Cardiac fibroblast (primary cell): ENCODE measurements at regions not wholly inside any gene's neighbourhood (a gene's known extent, or its start where the extent isn't known, plus 50 kb on each side); places are given as distances from the start of the nearest gene placed in this dataset.
A peak's percentile ranks its signal among the peaks of the same experiment; 100 is the strongest.

Experiments used
- DNase-seq, 2 donors: peaks; one replicate each; pipeline versions ENCODE4 v3.0.0 to v3.0.0-alpha.2; 2010; ENCODE audit warnings: low read depth in 2 of 2
- H3K4me3 ChIP-seq, 2 donors: replicated peaks in 1 of 2; 1 replicate in 1 of 2; 2 replicates in 1 of 2; pipeline ENCODE4 v1.5.1; 2011; ENCODE audit warnings: low read depth in 2 of 2, low read length in 2 of 2, mild to moderate bottlenecking in 2 of 2, moderate library complexity in 1 of 2
- CTCF ChIP-seq: IDR thresholded peaks from one replicate; pipeline ENCODE4 v1.5.1; 2011; ENCODE audit warnings: low read depth, mild to moderate bottlenecking, low read length, inconsistent platforms

GRCh38 chr13:31684466-31684865 is 54.9 kb upstream of the RXFP2 start:
- DNase-seq, result no peak
- TF ChIP-seq CTCF, result no peak
- H3K4me3 ChIP-seq, result no peak overlapping the region

- H3K4me3 ChIP-seq, result no peak overlapping the region
- no peak for TF ChIP-seq CTCF
- DNase-seq, result peak; percentile 26 to 31
Measured at GRCh38 chr13:31686670-31687425, 52.5 kb upstream of the RXFP2 start.
